ENCODE measurements at regions not wholly inside any gene's neighbourhood (a gene's known extent, or its start where the extent isn't known, plus 50 kb on each side); places are given as distances from the start of the nearest gene placed in this dataset.

DNA sequence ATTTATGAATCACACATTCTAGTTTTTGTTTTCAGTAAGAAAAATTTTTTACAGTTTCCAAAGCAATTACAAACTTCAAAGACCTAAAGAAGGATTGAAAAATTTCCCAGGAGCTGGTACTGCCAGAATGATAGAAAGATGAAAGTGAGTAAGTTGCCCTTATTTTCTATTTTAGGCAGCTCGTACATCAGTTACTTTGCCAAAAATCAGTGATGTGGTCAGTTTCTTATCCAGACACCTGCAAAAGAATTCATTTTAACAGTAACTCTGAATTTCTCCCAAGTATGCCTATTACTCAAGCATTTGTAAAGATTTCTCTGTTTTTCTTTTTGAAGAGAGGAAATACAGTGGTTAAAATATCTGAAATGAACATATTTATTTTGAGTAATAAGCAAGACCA is 976.3 kb upstream of the RAG2 start:
- H3K4me1 ChIP-seq, result no peaks in the 10 kb centered on the region
- peaks cover 19% of the 10 kb centered on the region for H3K9me3 ChIP-seq (replicated peaks)
- TF ChIP-seq, protein P1, sequence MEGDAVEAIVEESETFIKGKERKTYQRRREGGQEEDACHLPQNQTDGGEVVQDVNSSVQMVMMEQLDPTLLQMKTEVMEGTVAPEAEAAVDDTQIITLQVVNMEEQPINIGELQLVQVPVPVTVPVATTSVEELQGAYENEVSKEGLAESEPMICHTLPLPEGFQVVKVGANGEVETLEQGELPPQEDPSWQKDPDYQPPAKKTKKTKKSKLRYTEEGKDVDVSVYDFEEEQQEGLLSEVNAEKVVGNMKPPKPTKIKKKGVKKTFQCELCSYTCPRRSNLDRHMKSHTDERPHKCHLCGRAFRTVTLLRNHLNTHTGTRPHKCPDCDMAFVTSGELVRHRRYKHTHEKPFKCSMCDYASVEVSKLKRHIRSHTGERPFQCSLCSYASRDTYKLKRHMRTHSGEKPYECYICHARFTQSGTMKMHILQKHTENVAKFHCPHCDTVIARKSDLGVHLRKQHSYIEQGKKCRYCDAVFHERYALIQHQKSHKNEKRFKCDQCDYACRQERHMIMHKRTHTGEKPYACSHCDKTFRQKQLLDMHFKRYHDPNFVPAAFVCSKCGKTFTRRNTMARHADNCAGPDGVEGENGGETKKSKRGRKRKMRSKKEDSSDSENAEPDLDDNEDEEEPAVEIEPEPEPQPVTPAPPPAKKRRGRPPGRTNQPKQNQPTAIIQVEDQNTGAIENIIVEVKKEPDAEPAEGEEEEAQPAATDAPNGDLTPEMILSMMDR (IDR thresholded peaks at IDR 0.05; ENCODE audit: borderline replicate concordance), result no peak
- no peak overlapping the region for H3K27ac ChIP-seq (replicated peaks)
- DNase-seq, result no peak
- no peak overlapping the region for H3K4me3 ChIP-seq
- intact Hi-C loops (cut with micrococcal nuclease), result no loop called here
- H3K27me3 ChIP-seq (ENCODE audit: low read depth), result no peaks in the 10 kb centered on the region
- H3K36me3 ChIP-seq, result no peaks in the 10 kb centered on the region

DNA sequence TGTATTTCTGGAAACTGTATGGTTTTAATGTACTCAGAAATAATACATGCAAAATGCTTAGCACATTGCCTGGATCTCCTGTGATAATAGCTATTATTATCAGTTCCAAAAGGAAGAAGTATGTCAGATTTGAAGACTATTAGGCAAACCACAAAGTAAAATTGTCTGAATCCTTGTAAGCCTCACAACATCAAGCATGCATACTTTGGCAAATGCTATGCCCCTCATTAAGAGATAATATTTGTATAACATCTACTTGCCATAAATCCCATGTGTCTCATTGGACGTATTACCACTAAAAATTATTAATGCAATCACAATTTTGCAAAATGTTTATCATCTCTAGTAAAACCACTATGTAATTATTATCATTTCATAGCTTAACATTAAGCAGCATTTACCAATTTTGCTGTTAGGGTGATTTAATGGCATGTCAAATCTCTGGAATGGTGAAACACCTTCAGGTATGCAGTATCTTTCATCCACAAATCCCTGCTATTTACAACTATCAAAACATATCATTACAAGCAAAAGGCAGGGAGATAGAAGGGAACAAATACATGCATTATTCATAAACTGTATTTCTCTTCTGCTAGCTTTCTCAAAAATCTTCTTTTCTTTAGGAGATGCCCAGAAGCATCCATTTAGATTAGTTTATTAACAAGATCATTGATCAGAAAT is 974.6 kb upstream of the RAG2 start:
- TF ChIP-seq, protein P1 (IDR thresholded peaks at IDR 0.05; ENCODE audit: borderline replicate concordance), result no peak
- intact Hi-C loops (cut with micrococcal nuclease), result no loop called here

DNA sequence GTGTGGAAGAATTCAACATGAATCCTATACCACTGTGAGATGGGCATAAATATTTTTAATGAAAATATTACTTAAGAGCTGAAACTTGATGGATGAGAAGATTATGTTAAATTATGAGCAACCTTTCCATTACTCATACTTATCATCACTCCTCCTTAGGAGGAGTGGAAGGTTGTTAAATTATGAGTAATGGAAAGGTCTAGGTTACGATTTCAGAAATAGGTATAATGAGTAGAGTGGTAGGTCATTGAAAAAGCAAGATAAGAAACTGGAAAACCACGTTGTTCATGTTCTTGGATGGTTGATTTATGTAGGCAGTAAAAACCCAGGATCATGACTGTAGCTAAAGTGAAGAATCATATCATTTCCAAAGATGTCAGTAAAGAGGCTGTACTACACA is 973.2 kb upstream of the RAG2 start:
- Histone ChIP-seq H3K27me3 (ENCODE audit: low read depth) (no peaks in the 10 kb centered on the region), H3K27ac (replicated peaks) (no peak overlapping the region), H3K9me3 (replicated peaks) (peaks cover 8% of the 10 kb centered on the region), H3K36me3 (no peaks in the 10 kb centered on the region), H3K4me1 (no peaks in the 10 kb centered on the region), H3K4me3 (no peak overlapping the region)
- TF ChIP-seq, protein P1 (IDR thresholded peaks at IDR 0.05; ENCODE audit: borderline replicate concordance), result no peak
- no peak for DNase-seq
- intact Hi-C loops (cut with micrococcal nuclease), result no loop called here

More for the DNA sequence above, 974.6 kb upstream of the RAG2 start:
- no peak overlapping the region for H3K27ac ChIP-seq (replicated peaks)
- H3K4me3 ChIP-seq, result no peak overlapping the region
- H3K36me3 ChIP-seq, result no peaks in the 10 kb centered on the region
- H3K4me1 ChIP-seq, result no peaks in the 10 kb centered on the region
- H3K9me3 ChIP-seq (replicated peaks), result peaks cover 18% of the 10 kb centered on the region
- no peak for DNase-seq
- H3K27me3 ChIP-seq (ENCODE audit: low read depth), result no peaks in the 10 kb centered on the region

DNA sequence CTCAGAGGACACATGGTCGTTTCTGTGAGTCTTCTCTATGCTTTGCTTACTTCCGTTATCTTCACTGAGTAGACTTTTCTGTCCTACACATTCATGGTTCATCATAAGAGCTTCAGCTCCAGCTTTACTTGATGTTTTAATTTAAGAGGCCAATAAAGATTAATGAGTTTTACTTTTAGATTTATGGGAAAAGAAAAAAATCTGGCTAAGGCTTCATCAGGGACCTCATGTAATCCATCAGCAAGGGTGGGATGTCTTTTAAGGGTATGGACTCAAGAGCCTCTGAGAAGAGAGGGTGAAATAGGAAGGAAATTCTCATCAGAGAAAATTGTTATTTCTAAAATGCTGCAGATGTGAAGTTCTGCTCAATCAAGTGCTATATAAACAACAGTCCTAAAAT is 963.0 kb upstream of the RAG2 start:
- no peak overlapping the region for H3K4me3 ChIP-seq
- intact Hi-C loops (cut with micrococcal nuclease), result no loop called here
- DNase-seq, result no peak
- no peaks in the 10 kb centered on the region for H3K27me3 ChIP-seq (ENCODE audit: low read depth)
- H3K9me3 ChIP-seq (replicated peaks), result no peaks in the 10 kb centered on the region
- H3K27ac ChIP-seq (replicated peaks), result no peak overlapping the region
- H3K36me3 ChIP-seq, result no peaks in the 10 kb centered on the region
- TF ChIP-seq, protein P1 (IDR thresholded peaks at IDR 0.05; ENCODE audit: borderline replicate concordance), result no peak
- no peaks in the 10 kb centered on the region for H3K4me1 ChIP-seq

DNA sequence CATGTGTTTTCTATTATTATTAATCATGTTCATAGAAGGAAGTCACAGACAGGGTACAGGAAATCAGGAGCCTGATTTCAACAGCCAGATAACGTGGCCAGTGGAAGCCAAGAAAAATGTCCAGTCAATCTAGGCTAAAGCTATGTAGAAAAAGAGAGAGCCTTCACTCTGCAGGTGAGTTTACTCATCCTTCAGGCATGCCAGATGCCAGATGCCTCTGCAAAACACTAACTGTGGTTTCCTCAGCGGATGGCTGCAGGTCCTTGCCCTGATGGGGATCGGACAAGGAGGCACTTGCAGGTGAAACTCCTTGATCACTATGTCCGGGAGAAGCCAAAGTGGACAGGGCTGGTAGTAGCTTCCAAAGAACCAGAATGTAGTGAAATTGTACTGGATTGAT is 962.3 kb upstream of the RAG2 start:
- Histone ChIP-seq H3K36me3 (no peaks in the 10 kb centered on the region), H3K27ac (replicated peaks) (no peak overlapping the region), H3K9me3 (replicated peaks) (no peaks in the 10 kb centered on the region), H3K27me3 (ENCODE audit: low read depth) (no peaks in the 10 kb centered on the region), H3K4me1 (no peaks in the 10 kb centered on the region), H3K4me3 (no peak overlapping the region)
- intact Hi-C loops (cut with micrococcal nuclease), result no loop called here
- DNase-seq, result no peak
- TF ChIP-seq, protein P1 (IDR thresholded peaks at IDR 0.05; ENCODE audit: borderline replicate concordance), result no peak

Data from left ventricle myocardium inferior (tissue), 1 donor.